Stimulated activated CD8-positive, alpha-beta memory T cell treated with anti-CD3 and anti-CD28 coated beads, Interleukin-12 subunit alpha, Interleukin-12 subunit beta, amount 100 ng/mL, for 4 hours (primary cell): ENCODE measurements at regions not wholly inside any gene's neighbourhood (a gene's known extent, or its start where the extent isn't known, plus 50 kb on each side); places are given as distances from the start of the nearest gene placed in this dataset.
"Not testable (repeated sequence)": the region's sequence is repeated elsewhere in the genome, so short reads cannot be mapped to it uniquely, and the experiment has no call there.

Experiments
- DNase-seq: peaks from one replicate; pipeline ENCODE4 v3.0.0-alpha.2; 2020; ENCODE audit warnings: low read depth

DNA sequence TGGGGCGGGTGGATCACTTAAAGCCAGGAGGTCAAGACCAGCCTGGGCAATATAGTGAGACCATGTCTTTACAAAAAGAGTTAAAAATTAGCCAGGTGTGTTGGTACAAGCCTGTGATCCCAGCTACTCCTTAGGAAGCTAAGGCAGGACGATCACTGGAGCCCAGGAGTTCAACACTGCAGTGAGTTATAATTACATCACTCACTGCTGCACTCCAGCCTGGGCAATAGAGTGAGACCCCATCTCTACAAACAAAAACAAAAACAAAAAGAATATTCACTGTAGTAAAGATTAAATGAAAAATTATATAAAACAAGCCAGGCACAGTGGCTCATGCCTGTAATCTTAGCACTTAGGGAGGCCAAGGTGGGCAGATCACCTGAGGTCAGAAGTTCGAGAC is 1047.6 kb upstream of the AUTS2 start:
- no peak for DNase-seq

DNA sequence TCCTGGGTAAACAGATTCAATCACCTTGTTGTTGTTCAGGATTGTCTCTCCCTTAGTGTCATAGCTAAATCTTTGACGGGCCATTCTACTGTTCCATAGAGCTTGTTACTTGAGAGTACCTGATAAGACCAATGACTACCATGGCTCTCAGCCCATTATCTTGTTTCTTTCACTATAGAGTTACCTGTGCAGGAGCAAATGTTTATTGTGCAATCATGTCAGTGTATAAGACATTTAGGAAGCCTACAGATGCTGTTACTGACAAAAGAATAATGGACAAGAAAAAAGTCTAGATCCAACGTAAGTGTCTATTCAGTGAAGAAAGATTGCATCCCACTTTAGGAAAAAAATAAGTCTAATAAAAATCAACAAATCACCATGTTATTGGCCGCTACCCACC is 1041.7 kb upstream of the AUTS2 start:
- no peak for DNase-seq

DNA sequence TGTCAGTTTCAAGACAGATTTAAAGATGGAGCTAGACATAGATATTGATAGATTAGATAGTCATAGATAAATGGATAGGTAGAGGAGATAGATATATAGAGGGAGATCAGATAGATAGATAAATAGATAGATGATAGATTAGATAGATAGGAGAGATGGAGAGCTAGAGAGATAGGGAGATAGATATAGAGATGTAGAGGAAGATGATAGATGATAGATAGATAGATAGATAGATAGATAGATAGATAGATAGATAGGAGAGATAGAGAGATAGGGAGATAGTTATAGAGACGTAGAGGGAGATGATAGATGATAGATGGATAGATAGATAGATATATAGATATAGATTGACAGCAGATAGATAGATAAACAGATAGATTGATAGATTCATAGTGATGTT is 1038.8 kb upstream of the AUTS2 start:
- DNase-seq, result no peak

DNA sequence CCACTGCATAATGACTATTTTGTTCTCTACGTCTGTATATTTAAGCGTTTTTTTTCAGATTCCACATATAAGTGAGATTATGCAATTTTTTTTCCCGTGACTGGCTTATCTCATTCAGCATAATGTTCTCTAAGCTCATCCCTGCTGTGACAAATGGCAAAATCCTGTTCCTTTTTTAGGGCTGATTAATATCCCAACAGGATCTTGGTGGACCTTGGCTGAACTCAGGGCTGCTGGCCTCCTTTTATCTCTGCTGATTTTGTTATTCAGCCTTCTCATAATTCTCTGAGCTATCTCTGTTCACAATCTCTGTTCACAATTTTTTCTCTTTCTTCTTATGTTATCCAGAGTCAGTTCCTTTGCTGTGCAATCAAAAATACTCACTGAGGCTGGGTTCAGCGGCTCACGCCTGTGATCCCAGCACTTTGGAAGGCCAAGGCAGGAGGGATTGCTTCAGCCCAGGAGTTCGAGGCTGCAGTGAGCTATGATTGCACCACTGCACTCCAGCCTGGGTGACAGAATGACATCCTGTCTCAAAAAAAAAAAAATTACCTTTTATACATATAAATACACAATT is 1035.9 kb upstream of the AUTS2 start:
- DNase-seq, result no peak

DNA sequence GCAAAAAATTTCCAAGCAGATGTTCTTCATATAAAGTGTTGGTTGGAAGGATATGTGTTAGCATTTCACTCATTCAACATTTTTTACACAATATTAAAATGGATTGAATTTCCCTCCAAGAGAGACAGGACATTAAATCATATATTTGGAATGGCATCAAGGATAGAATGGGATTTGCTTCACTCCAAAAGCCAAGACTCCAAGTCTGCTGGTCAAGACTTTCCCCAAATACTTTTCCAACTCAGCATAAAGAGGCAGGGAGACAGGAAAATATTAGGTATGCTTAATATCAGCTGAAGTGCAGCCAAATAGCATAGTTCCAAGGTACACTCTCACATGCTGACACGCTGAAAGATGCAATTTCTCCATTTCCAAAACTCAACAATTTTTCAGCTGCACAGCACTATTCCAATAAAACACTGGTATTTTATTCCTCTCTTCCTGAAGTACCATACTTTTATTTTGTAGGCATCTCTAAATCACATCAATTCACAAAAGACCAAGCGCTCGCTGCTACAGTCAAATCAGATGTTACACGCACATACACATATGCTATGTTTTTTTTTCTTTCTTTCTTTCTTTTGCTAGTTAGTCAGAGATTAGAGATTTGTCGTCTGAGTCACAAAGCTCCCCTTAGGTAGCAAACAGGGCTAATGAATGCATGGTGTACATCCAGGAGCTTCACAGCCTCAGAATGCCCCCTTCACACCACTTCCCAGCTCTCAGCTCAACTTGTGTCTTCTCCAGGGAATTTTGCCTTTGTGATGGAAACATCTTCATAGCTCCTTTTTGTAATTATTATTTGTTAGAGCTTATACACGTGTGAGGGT is 1033.8 kb upstream of the AUTS2 start:
- DNase-seq, result no peak

DNA sequence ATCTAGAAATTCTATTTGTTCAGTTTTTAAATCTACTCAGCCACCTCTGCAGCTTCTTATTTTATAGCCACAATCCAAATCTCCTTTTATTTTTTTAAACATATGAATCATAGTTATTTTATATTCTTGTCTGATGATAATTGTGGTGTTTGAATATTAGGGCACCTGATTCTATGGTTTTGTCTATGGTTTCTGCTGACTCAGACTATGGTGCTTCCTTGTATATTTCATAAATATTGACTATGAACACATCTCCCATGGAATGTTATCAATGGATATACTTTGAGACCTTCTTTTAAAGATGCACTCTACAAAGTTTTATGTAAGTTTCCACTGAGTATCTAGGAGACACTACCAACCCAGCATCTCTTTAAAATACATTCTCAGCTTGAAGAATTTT is 1027.0 kb upstream of the AUTS2 start:
- no peak for DNase-seq

DNA sequence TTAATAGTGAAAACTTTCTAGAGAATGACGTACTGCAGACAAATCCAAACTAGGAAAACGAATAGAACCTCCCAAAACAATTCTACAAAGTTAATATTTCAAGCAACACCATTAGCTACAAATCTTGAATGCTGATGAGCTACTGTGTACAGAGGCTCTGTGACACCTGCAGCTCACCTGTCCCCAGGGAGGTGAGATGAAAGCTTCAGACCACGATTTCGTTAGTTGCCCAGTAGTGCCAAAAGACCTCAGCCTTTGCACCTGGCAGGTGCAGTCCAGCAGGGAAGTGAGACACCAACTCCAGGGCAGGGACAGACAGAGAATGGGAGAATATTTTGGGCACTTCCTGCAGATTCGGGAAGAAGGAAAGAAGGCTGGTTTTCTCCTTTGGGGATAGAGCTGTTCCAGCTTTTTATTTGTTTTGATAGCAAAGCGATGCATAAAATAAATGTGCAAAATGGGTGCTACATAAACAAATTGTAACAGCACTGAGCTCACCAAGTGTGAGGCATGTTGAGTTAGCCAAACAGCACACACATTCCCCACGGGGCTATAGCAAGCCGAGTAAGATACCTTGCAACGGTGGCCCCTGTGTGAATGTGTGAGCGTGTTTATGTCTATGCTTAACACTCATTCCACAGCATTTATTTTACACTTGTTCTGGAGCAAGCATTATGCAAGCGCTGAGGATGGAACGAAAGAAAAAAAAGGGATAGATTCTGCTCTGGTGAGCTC is 1024.8 kb upstream of the AUTS2 start:
- no peak for DNase-seq

DNA sequence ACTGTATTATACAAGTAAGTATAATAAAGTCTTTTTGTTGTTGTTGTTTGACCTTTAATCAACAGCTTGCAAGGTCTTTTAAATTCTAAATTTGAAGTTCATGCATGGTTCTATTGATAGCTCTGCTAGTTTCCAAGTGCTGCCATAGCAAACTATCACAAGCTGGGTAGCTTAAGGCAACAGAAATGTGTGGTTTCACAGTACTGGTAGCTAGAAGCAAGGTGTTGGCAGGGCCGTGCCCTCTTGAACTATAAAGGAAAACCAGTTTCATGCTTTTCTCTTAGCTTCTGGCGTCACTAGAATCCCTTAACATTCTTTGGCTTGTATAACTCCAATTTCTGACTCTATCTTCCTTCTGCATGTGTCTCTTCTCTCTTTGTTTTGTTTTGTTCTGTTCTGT is 1021.9 kb upstream of the AUTS2 start:
- no peak for DNase-seq

DNA sequence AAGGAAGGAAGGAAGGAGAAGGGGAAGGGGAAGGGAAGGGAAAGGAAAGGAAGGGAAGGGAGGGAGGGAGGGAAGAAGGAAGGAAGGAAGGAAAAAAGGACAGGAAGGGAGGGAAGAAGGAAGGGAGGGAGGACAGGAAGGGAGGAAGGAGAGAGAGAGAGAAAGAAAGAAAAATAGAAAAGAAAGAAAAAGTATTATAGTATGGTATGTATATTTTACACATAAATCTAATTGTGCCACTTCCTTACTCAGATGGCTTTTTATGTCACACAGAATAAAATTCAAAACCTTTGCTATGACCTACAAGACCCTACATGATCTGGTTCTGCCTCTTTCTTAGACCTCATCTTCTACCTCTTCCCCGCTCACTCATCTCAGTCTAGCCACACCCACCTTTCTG is 1016.9 kb upstream of the AUTS2 start:
- DNase-seq, result no peak

DNA sequence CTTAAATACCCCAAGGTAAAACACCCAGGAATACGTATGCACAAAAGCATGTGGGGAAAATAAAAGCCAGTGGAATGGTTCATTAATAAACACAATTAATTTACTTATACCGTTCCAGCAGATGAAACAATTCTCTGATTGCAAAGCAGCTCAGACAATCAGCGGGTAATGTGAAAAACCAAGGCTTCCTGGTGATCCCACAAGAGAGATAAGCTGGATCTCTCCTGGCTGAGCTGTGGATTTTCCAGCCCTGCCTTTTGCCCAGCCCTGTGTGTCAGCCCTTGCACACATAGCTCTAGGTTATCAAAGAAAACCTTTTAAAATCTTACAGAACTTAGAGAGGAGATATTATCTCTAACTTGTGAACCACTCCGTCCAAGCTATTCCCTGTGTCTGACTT is 1010.7 kb upstream of the AUTS2 start:
- DNase-seq, result no peak

DNA sequence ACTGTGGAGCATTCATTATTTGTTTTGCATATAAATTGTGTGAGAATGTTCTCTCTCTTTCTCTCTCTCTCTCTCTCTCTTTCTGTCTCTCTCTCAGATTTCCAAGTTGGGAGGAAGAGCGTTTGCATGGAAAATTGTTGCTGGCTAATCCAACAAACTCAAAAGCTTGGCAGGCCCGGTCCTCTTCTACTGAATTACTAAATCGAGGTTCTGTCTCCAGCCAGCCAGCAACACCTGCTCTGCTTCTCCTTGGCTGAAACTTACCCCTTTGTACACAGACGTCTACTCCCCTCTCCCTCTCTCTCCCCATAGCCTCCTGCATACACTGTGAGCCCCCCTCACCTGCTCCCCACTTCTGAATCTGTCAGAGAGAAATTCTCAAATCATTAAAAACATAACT is 996.4 kb upstream of the AUTS2 start:
- DNase-seq, result no peak

DNA sequence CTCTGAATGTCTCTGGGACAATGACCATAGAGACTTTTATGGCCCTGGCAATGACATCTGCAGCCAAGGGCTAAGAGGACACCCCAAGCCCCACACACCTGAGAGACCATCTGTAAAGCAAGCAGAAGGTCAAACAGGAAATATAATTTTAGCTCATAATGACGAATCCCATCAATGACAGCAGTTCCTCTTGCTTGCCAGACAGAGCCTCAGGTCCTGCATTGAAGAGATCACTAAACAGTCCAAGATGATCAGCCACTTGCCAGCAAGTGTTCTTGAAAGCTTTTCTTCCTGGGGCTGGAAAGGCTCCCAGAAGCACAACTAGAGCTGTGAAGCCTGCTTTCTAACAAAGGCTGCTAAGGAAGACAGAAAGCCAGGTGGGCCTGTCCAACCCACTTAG is 993.7 kb upstream of the AUTS2 start:
- no peak for DNase-seq

DNA sequence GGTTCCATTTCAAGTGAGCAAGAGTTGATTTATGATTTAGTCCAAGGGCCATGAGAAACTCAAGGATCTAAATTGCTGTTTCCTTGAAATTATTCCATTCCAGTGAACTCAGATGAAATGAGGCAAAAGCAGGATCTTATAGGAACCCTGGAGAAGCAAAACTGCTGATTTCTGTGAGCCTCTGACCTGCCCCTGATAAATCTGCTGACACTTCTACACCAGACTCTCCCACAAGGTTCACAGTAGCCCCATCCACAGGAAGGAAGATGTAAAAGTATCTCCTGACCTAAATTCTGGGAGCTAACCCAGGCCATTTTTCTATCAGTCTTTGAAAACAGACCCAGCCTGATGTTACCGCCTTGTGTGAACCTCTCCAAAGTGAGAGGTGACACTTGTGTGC is 987.6 kb upstream of the AUTS2 start:
- no peak for DNase-seq

DNA sequence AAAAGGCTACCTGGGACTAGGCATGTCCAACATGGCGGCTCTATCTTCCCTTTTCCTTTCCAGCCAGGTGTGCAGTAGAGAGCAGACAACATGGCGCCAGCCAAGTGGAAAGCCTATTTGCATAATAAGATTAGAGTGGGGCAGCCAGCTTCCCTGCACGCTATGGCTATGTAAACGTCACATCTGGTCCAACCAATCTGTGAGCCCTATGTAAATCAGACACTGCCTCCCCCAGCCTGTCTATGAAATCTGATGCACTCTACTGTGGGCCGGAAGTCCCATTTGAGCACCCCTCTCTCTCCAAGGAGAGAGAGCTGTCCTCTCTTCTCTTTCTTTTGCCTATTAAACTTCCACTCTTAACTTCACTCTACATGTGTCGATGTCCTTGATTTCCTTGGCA is 984.9 kb upstream of the AUTS2 start:
- DNase-seq, result no peak

DNA sequence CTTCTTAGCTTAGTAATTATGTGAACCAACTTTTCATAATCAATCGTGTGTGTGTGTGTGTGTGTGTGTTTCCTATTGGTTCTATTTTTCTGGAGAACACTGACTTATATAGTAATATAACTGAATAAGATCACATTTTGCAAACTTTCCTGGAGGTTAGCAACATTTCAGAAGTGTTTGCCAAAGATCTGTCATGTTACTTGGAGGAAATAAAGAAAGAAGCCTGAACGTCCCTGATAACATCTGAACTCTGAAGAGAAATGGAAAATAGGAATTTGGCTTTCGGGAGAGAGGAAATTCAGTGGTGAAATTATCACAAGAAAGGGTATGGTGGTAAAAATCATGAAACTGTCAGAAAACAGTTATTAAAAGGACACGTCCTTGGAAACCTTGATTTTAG is 984.4 kb upstream of the AUTS2 start:
- no peak for DNase-seq

DNA sequence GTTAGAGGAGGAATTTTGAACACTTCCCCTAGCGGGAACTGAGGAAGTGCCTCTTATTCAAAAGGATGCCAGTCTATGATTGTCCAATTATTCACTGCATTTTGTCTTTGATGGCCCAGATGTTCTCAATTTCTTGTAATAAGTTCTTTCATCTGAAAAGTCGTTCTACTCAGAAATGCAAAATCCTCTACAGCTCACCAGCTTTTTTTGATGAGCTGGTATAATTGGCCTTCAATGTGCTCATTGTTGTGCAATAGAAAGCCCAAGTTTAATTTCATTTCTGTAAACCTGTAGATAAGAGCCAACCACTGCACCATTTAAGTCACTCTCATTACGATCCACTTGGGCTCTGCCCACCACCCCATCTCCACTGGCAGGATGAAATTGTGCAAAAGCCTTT is 978.7 kb upstream of the AUTS2 start:
- DNase-seq, result no peak

DNA sequence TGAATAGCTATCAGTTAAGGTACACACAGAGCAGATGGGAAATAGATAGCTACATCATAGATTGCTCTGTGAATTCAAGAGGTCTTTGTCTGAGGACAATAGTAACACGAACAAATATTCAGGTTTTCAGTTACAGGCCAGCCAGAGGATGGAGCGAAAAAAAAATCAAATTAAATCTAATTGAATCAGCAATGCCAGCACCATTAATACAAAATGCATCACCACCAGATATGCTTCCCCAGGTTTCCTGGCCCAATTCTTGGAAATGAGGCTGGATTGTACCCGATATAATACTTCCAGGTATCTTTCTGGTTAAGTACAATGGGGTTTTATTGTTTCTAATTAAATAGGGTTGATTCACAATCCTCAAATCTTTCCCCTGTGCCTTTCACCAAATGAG is 975.8 kb upstream of the AUTS2 start:
- no peak for DNase-seq

DNA sequence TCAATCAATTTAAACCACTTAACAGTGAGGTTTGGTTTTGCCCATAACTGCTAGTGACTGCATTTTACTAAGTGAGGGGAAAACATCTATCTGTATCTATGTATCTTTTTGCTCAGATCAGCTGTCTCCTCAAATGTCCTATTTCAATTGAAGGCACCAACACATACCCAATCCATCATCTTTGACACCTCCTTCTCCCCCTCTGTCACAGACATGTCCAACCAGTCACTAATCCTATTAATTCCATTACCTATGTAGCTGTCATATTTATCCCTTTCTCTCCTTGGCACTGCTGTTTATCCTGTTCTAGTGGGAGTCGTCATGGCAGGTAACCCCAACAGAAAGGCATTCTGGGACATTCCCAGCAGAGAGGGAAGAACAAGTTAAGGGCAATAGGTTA is 975.2 kb upstream of the AUTS2 start:
- DNase-seq, result no peak

DNA sequence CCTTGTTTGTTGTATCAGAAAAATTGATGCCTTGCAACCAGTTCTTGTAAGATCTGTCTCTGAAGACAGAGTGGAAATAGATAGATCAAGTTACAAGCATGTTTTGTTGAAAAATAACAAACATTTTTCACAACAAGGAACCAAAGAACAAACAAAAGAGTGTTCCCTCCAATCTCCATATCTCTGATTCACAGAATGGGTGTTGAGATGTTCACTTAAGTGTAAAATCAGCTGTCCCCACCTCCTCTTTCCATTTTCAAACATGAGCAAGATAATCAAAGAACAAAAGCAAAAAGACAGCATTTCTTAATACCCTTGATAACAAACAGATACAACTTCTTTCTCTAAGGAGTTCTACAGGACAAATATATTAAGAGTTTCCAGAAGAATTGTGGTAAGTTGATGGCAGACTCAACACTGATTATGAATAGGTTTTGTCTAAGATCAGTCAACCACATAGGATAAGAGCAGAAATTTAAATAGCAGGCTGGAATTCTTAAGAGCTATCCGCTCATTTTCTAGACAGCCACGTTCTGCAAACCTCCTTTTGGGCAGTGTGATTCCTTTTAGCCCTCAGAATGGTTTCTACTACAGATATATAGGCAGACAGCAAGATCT is 970.9 kb upstream of the AUTS2 start:
- no peak for DNase-seq

DNA sequence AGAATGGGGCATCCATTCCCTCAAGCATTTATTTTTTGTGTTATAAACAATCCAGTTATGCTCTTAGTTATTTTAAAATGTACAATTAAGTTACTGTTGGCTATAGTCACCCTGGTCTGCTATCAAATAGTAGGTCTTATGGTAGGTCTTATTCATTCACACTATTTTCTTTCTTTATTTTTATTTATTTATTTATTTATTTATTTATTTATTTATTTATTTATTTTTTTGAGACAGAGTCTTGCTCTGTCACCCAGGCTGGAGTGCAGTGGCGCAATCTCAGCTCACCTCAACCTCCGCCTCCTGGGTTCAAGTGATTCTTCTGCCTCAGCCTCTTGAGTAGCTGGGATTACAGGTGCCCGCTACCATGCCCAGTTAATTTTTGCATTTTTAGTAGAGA is 967.4 kb upstream of the AUTS2 start:
- DNase-seq, result not testable (repeated sequence)

DNA sequence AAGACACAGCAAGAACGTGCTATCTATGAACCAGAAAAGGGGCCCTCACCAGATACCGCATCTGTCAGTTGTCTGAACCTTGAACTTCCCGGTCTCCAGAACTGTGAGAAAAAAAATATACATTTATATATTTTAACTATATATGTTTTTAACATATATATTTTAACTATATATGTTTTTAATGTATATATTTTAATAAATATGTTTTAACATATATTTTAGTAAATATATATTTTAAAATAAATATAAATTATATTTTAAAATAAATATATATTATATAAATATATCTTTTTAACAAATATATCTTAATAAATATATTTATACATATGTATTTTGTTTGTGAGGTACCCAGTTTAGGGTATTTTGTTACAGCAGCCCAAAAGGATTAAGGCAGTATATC is 958.2 kb upstream of the AUTS2 start:
- DNase-seq, result no peak

DNA sequence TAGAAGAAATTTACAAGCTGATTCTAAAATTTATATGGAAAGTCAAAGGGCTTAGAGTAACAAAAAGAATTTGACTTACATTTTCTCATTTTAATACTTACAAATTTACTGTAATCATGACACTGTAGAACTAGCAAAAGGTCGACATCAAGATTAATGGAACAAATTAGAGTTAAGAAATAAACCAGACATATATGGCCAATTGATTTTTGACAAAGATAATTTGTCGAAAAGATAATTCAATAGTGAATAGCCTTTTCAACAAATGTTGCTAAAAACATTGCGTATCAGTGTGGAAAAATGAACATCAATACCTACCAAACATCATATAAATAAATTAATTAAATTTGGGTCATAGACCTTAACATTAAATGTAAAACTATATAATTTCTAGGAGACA is 955.5 kb upstream of the AUTS2 start:
- DNase-seq, result no peak

DNA sequence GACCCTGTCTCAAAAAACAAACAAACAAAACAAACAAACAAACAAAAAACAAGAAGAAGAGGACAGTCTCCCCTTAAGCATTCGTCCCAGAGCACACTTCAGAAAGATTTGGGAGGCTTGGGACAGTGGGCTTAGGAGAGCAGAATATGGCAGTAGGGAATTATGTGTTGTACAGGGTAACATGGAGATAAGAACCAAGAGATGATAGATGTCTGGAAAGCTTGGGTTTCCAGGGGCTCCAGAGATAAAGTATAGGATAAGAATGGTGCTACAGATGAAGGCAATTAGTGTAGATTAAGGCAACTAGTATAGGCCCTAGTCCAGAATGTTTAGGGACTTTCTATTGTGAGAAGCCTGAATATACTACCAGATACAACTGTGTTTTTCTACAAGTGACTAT is 934.9 kb upstream of the AUTS2 start:
- no peak for DNase-seq
